Endodermal cell (in vitro differentiated cells): ENCODE measurements at regions not wholly inside any gene's neighbourhood (a gene's known extent, or its start where the extent isn't known, plus 50 kb on each side); places are given as distances from the start of the nearest gene placed in this dataset.

Experiments used
- DNase-seq: peaks from one replicate; pipeline ENCODE4 v3.0.0-alpha.2; 2017
- H3K27ac ChIP-seq: 2 replicates; pipeline ENCODE4 v1.5.1; 2013; ENCODE audit warnings: mild to moderate bottlenecking, low read depth, low read length, moderate library complexity
- H3K27me3 ChIP-seq: 2 replicates; pipeline ENCODE4 v1.6.1; 2013; ENCODE audit warnings: mild to moderate bottlenecking, low read length, moderate library complexity; ENCODE audit not compliant: insufficient read depth, control insufficient read depth, poor library complexity, severe bottlenecking
- H3K36me3 ChIP-seq: 2 replicates; pipeline ENCODE4 v1.7.0; 2013; ENCODE audit warnings: mild to moderate bottlenecking, low read length, moderate library complexity; ENCODE audit not compliant: control insufficient read depth, insufficient read depth
- H3K4me1 ChIP-seq: one replicate; pipeline ENCODE4 v1.7.0; 2013; ENCODE audit warnings: low read length; ENCODE audit not compliant: control insufficient read depth, insufficient read depth
- H3K4me3 ChIP-seq: 2 replicates; pipeline ENCODE4 v1.5.1; 2013; ENCODE audit warnings: mild to moderate bottlenecking, low read length, moderate library complexity
- H3K9ac ChIP-seq: 2 replicates; pipeline ENCODE4 v1.6.1; 2013; ENCODE audit warnings: mild to moderate bottlenecking, low read length, moderate library complexity; ENCODE audit not compliant: poor library complexity, severe bottlenecking; ENCODE audit errors: extremely low read depth
- H3K9me3 ChIP-seq: 2 replicates; pipeline ENCODE4 v1.6.1; 2013; ENCODE audit warnings: mild to moderate bottlenecking, low read length, moderate library complexity; ENCODE audit not compliant: control insufficient read depth
- H3K27ac Mint-ChIP-seq: 2 replicates; pipeline ENCODE4 v1.8.0; 2020; ENCODE audit warnings: mixed read lengths
- H3K27me3 Mint-ChIP-seq: 2 replicates; pipeline ENCODE4 v1.8.0; 2021; ENCODE audit warnings: mild to moderate bottlenecking, mixed read lengths; ENCODE audit not compliant: insufficient read depth
- H3K36me3 Mint-ChIP-seq: 2 replicates; pipeline ENCODE4 v1.8.0; 2020; ENCODE audit warnings: low read depth, mixed read lengths
- H3K4me1 Mint-ChIP-seq: 2 replicates; pipeline ENCODE4 v1.8.0; 2020; ENCODE audit warnings: mixed read lengths
- H3K4me3 Mint-ChIP-seq: 2 replicates; pipeline ENCODE4 v1.8.0; 2020; ENCODE audit warnings: mild to moderate bottlenecking, moderate library complexity, mixed read lengths
- H3K9me3 Mint-ChIP-seq: 2 replicates; pipeline ENCODE4 v1.8.0; 2020; ENCODE audit warnings: mild to moderate bottlenecking, mixed read lengths
- CTCF ChIP-seq: fragments of 200-600 bp; sonication (generic); conservative IDR thresholded peaks from 2 replicates; pipeline ENCODE4 v1.5.0; 2021; ENCODE audit warnings: antibody characterized with exemption, mild to moderate bottlenecking
- WGBS, 2 experiments: methylation state at CpG; one replicate each; pipeline versions ENCODE4 v1.1.5 to v1.1.7; 2013; ENCODE audit warnings: missing lambda C conversion rate in 2 of 2, mixed read lengths in 1 of 2; ENCODE audit not compliant: insufficient coverage in 1 of 2, insufficient read length in 1 of 2; 5-methylcytosine and 5-hydroxymethylcytosine counted together

GRCh38 chr10:43903451-43903850 is 254.8 kb upstream of the ZNF32 start:
- TF ChIP-seq CTCF, result no peak
- no peak overlapping the region for H3K27ac ChIP-seq
- no peaks in the 10 kb centered on the region for H3K36me3 Mint-ChIP-seq

GRCh38 chr10:43902842-43903241 is 254.2 kb upstream of the ZNF32 start:
- H3K4me3 Mint-ChIP-seq, result no peak overlapping the region
- H3K4me1 ChIP-seq, result no peaks in the 10 kb centered on the region
- H3K36me3 Mint-ChIP-seq, result no peaks in the 10 kb centered on the region
- 93 to 96% methylated on average over 3 to 4 of the region's 4 CpGs for WGBS, 2 experiments
- H3K4me3 ChIP-seq, result no peak overlapping the region
- H3K9me3 Mint-ChIP-seq, result no peaks in the 10 kb centered on the region
- no peaks in the 10 kb centered on the region for H3K4me1 Mint-ChIP-seq
- H3K27me3 ChIP-seq, result no peaks in the 10 kb centered on the region
- no peak overlapping the region for H3K9ac ChIP-seq
- H3K27me3 Mint-ChIP-seq, result peaks cover 4% of the 10 kb centered on the region
- no peak for DNase-seq
- H3K9me3 ChIP-seq, result no peaks in the 10 kb centered on the region
- no peak overlapping the region for H3K27ac Mint-ChIP-seq
- no peak for TF ChIP-seq CTCF
- no peaks in the 10 kb centered on the region for H3K36me3 ChIP-seq
- H3K27ac ChIP-seq, result no peak overlapping the region

More at GRCh38 chr10:43903451-43903850, 254.8 kb upstream of the ZNF32 start:
- H3K4me1 ChIP-seq, result no peaks in the 10 kb centered on the region
- Mint-ChIP-seq H3K9me3 (no peaks in the 10 kb centered on the region), H3K4me3 (no peak overlapping the region), H3K27ac (no peak overlapping the region), H3K27me3 (peaks cover 4% of the 10 kb centered on the region), H3K4me1 (no peaks in the 10 kb centered on the region)
- no peaks in the 10 kb centered on the region for H3K36me3 ChIP-seq
- H3K4me3 ChIP-seq, result no peak overlapping the region
- H3K9ac ChIP-seq, result no peak overlapping the region
- no peaks in the 10 kb centered on the region for H3K9me3 ChIP-seq
- DNase-seq, result no peak
- WGBS, 2 experiments, result 82% methylated on average over 5 to 7 of the region's 7 CpGs
- no peaks in the 10 kb centered on the region for H3K27me3 ChIP-seq

- no peak overlapping the region for H3K4me3 ChIP-seq
- Mint-ChIP-seq H3K9me3 (no peaks in the 10 kb centered on the region), H3K36me3 (no peaks in the 10 kb centered on the region), H3K4me3 (no peak overlapping the region), H3K27ac (no peak overlapping the region), H3K4me1 (no peaks in the 10 kb centered on the region), H3K27me3 (peaks cover 4% of the 10 kb centered on the region)
- H3K27me3 ChIP-seq, result no peaks in the 10 kb centered on the region
- DNase-seq, result no peak
- no peak for TF ChIP-seq CTCF
- H3K36me3 ChIP-seq, result no peaks in the 10 kb centered on the region
- no peaks in the 10 kb centered on the region for H3K4me1 ChIP-seq
- no peak overlapping the region for H3K9ac ChIP-seq
- no peak overlapping the region for H3K27ac ChIP-seq
- H3K9me3 ChIP-seq, result no peaks in the 10 kb centered on the region
- 86 to 98% methylated on average over 7 to 9 of the region's 9 CpGs for WGBS, 2 experiments
These were observed 253.2 kb upstream of the ZNF32 start for GRCh38 chr10:43901744-43902504.
